ENCODE measurements at regions not wholly inside any gene's neighbourhood (a gene's known extent, or its start where the extent isn't known, plus 50 kb on each side); places are given as distances from the start of the nearest gene placed in this dataset.
A peak's percentile ranks its signal among the peaks of the same experiment; 100 is the strongest.
"Not testable (repeated sequence)": the region's sequence is repeated elsewhere in the genome, so short reads cannot be mapped to it uniquely, and the experiment has no call there.

GRCh38 chr14:37851054-37851453 is 255.6 kb downstream of the TTC6 start:
- DNase-seq: no peak

- DNase-seq: no peak
Observed at GRCh38 chr14:37855871-37856270, 260.4 kb downstream of the TTC6 start.

- DNase-seq: no peak
Observed at GRCh38 chr14:37857774-37858266, 262.4 kb downstream of the TTC6 start.

- no peak for DNase-seq
Observed at GRCh38 chr14:37858733-37859132, 263.3 kb downstream of the TTC6 start.

DNA sequence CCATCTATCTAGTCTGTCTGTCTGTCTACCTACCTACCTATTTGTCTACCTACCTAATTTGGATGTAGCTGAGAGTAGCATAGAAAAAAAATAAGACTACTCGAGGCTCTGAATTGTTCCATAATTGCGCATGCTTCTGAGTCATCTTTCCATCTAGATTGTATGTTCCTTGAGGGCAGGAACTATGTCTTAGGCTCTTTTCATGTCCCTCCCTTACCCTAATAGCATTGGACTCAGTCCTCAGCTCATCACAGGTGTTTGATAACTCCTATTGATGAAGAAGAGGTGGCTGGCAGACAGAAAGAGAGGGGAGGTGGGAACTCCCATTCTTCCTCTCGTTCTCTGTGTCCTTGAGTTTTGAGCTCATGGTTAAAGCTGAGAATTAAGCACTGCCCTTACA is 263.7 kb downstream of the TTC6 start:
- DNase-seq: no peak

GRCh38 chr14:37862263-37862662 is 266.8 kb downstream of the TTC6 start:
- DNase-seq: no peak

DNA sequence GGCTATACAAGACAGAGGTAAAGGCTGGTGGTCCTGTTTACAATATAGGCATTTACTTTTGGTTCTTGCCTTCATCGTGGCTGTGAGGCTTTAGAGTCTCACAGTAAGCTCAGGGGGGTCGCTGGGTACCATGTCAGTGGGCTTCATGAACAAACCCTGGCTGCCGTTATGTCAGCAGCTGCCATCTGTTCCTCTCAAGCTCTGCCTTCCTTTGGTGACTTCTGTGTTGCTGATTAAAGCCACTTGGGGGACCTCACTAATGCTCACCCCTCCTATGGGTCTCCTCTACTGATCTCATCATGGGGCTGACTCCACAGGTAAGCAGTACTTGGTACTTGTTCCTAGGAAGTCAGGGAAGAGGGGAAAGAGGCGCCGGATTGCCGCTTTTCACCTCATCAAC is 268.7 kb downstream of the TTC6 start:
- no peak for DNase-seq

DNA sequence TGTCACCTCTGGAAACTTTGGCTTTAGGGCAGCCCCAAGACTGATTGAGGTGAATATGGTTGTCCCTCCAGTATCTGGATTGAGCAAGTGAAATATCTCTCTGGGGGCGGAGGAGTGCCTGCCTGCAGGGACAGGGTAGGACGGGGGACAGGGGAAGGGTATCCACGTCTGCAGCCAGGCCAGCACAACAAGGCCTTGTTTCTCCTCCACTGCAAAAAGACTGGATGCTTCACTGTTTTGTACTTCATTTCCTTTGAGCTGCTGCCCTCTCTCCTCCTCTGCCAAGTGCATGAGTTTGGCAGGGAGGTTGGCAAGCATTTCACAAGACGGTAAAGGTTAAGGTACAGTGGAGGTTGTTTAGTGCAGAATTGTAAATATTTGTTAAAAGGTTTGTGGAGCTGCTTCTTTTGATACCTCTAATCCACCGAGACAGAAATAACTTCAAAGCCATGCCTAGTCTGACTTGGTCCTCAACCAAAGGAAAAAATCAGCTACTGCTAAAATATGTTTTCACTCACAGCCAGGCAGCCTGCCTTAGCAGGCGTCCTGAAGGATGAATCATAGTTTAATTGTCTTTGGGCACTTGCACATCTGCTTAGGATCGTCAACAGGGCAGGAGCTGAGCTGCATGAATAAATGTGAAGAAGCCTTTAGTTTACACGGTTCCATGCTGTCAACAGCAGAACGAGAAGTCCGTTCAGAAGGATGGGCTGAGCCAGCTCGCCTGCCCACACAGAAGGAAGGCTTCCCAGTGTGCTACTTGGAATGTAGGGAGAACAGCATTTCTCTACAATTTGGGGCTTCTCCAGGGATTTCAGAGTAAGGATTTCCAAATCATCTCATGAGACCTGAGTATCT is 269.7 kb downstream of the TTC6 start:
- DNase-seq: no peak

GRCh38 chr14:37865719-37866549 is 270.5 kb downstream of the TTC6 start:
- no peak for DNase-seq

- DNase-seq: no peak
Observed at GRCh38 chr14:37869633-37870032, 274.2 kb downstream of the TTC6 start.

DNA sequence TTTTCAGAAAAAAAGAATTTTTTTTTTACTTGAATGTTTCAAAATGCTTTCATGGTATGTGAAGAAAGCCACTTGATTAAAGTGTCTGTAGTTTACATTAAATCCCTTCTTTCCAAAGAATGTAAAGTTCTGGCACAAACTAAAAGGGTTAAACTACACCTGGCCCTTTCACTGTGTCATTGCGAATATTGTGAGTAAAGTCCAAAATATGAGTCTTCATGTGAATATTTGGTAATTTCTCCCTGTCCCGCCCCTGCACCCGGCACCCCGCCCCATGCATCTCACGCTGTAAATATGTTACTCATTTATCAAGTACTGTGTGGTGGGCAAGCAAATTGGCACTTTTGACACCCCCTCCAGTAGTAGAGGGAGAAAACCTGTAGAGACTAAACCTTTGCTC is 274.7 kb downstream of the TTC6 start:
- DNase-seq: no peak

DNA sequence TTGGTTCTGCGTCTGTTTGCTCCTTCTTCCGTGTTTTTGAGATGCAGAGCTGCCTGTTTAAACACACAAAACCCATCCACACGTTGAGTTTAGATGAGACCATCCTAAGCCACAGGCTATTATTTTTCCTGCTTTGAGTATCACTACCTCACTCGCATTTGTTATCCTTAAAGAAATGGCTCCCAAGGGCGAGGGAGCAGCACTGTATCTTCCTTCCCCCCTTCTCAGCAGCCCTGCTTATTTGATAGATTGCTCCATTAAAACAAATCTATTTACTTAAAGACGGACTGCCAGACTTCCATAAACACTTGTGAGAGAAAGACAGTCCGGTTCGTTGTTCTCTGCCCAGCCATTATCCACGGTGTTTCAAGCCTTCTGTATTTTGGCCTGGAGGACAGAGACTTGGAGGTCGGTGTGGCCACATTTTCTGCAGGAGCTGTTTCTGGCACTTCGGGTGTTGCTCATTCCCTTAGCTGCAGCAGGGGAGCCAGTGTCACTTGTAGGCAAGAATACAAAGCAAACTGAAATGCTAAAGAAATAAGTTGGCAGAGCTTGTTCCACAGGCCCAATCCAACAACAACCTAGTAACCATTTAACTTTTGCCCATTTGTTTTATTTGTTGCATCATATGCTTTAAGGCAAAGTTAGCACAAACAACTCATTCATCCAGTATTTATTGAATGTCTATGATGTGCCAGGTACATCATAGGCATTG is 275.4 kb downstream of the TTC6 start:
- DNase-seq: no peak

DNA sequence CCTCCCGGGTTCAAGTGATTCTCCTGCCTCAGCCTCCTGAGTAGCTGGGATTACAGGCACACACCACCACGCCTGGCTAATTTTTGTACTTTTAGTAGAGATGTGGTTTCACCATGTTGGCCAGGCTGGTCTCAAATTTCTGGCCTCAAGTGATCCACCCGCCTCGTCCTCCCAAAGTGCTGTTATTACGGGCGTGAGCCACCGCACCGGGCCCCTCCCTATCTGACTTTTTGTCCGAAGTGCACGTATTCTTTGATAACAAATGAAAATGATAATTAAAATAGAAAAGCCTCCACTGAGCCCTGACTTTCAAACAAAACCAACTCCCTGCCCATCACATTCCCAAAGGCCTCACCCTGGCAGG is 278.6 kb downstream of the TTC6 start:
- not testable (repeated sequence) for DNase-seq

GRCh38 chr14:37874429-37875109 is 279.1 kb downstream of the TTC6 start:
- DNase-seq: peak; percentile 54

- no peak for DNase-seq
Observed at GRCh38 chr14:37888234-37888633, 292.8 kb downstream of the TTC6 start.

DNA sequence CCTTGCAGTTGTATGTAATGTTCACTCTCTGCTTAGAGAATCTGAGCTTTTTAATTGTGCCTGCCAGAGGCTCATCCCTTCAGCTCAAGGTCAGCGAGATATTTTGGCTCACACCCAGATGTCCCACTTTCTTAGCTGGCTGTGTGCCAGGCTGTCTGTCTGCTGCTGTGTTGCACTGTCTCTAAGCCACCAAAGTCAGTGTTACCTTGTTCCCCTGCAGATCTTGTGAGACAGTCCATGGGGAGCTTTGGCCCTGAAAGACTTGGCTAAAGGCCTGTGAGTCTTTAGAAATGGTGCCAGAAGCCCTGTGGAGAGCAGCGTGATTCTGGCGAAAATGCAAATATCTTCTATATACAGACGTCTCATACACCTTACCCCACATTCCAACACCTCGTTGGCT is 293.7 kb downstream of the TTC6 start:
- DNase-seq: no peak

DNA sequence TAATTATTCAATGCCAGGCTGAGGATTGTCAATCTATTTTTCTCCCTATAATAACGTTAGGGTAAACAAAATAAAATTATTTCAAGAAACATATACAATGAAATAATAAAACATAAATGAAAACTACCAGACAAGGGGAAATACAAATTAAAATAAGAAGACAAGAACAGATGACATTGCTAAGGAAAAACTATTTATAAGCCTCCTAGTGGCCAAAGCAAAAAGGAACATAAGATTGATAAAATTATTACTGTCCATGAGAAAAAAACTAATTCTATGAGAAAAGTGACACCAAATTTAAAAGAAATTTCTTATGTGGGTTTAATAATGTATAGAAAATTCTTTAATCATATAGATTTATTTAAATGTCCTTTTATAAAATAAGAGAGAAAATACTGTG is 294.7 kb downstream of the TTC6 start:
- DNase-seq: no peak

- not testable (repeated sequence) for DNase-seq
Observed at GRCh38 chr14:37891500-37891899, 296.1 kb downstream of the TTC6 start.

DNA sequence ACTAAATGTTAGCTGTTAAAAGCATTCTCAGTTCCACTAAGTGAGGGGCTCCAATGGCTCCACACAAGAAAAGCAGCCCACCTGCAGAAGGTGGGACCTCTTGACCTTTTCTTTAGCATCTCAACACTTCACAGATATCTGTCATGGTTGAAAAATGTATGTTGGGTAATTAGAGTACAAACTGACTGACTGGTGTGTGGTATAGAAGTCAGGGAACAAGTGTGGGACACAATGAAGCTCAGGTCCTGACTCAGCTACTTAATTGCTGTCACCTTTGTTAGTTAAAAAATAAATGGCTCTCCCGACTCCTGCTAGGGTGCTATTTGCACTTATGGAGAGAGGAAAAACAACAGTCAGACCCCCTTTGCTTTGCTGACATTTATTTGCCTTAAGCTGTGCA is 299.0 kb downstream of the TTC6 start:
- DNase-seq: no peak

GRCh38 chr14:37899365-37899764 is 303.9 kb downstream of the TTC6 start:
- no peak for DNase-seq

DNA sequence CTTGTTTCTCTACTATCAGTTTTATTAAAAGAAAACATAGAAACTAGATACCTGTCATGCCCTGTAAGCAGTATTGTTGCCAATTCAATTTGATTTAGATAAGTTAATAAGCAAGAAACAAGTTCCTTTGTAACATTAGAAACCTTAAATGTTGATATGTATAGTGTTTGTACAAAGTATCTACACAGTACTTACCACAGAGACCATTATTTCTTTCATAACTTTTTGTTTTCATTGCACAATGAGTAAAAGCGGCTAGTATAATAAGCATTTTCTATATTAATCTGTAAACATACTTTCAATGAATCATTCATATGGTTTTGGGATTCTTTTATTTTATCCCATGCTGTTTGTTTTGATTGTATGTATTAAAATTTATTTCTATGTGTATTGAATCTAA is 305.1 kb downstream of the TTC6 start:
- no peak for DNase-seq

GRCh38 chr14:37901978-37902377 is 305.7 kb upstream of the SSTR1 start:
- DNase-seq: no peak

Data from NK-92 treated with Interleukin-12 subunit alpha and Interleukin-12 subunit beta, amount 100 ng/mL, for 24 hours (cell line).